Activated B cell treated with CpG ODN at 0.5 μM for 24 hours (primary cell): ENCODE measurements at regions not wholly inside any gene's neighbourhood (a gene's known extent, or its start where the extent isn't known, plus 50 kb on each side); places are given as distances from the start of the nearest gene placed in this dataset.

Experiments used
- ATAC-seq: fragments of 200-7000 bp; cut with Tn5 transposase; one replicate; pipeline ENCODE4 v1.10.0; 2021; ENCODE audit warnings: low read depth, mild to moderate bottlenecking, moderate library complexity
- CTCF ChIA-PET: fragments of 350-600 bp; sonication (Branson Sonifier 250); formaldehyde crosslinking; loops from one replicate; lab custom pipeline; 2021; ENCODE audit warnings: antibody characterized with exemption; lab: Charles Lee
- POLR2A ChIA-PET: fragments of 350-600 bp; sonication (Branson Sonifier 250); formaldehyde crosslinking; loops from one replicate; lab custom pipeline; 2021; ENCODE audit warnings: antibody characterized with exemption; lab: Charles Lee
- DNase-seq: peaks from one replicate; pipeline ENCODE4 v3.0.0; 2022
- H3K27ac Mint-ChIP-seq: one replicate; pipeline ENCODE4 v1.8.0; 2020; ENCODE audit warnings: mixed read lengths
- H3K27me3 Mint-ChIP-seq: one replicate; pipeline ENCODE4 v1.8.0; 2021; ENCODE audit warnings: mixed read lengths
- H3K36me3 Mint-ChIP-seq: one replicate; pipeline ENCODE4 v1.8.0; 2021; ENCODE audit warnings: low read depth, mixed read lengths
- H3K4me1 Mint-ChIP-seq: one replicate; pipeline ENCODE4 v1.8.0; 2021; ENCODE audit warnings: mixed read lengths
- H3K4me3 Mint-ChIP-seq: one replicate; pipeline ENCODE4 v1.8.0; 2020; ENCODE audit warnings: mild to moderate bottlenecking, mixed read lengths
- H3K9me3 Mint-ChIP-seq: one replicate; pipeline ENCODE4 v1.8.0; 2020; ENCODE audit warnings: mixed read lengths
- CTCF ChIP-seq: fragments of 200-600 bp; IDR thresholded peaks from one replicate; pipeline ENCODE4 v1.8.0; 2022; ENCODE audit warnings: antibody characterized with exemption, mild to moderate bottlenecking
- intact Hi-C: fragments of 100-400 bp; cut with micrococcal nuclease; formaldehyde crosslinking; loops from one replicate; pipeline ENCODE4 v1.15.1; 2024

GRCh38 chrX:2552621-2553201 is 51.9 kb upstream of the DHRSX start:
- intact Hi-C loops, result no loop called here
- ATAC-seq (no peak), DNase-seq (no peak)
- Mint-ChIP-seq H3K27me3 (peaks cover 39% of the 10 kb centered on the region), H3K36me3 (no peaks in the 10 kb centered on the region), H3K4me1 (peaks cover 4% of the 10 kb centered on the region), H3K9me3 (peaks cover 3% of the 10 kb centered on the region), H3K4me3 (no peak overlapping the region), H3K27ac (no peak overlapping the region)
- ChIA-PET CTCF (no interaction called here), POLR2A (no interaction called here)
- TF ChIP-seq CTCF, result no peak

- H3K27me3 Mint-ChIP-seq, result peaks cover 26% of the 10 kb centered on the region
Observed at GRCh38 chrX:2550328-2551020, 49.7 kb upstream of the DHRSX start.

More at GRCh38 chrX:2550328-2551020, 49.7 kb upstream of the DHRSX start:
- intact Hi-C loops, result no loop called here
- DNase-seq (no peak), ATAC-seq (no peak)
- ChIA-PET POLR2A (no interaction called here), CTCF (no interaction called here)
- H3K4me1 Mint-ChIP-seq, result peaks cover 4% of the 10 kb centered on the region
- no peak overlapping the region for H3K27ac Mint-ChIP-seq
- no peak overlapping the region for H3K4me3 Mint-ChIP-seq
- TF ChIP-seq CTCF, result no peak
- peaks cover 5% of the 10 kb centered on the region for H3K9me3 Mint-ChIP-seq
- H3K36me3 Mint-ChIP-seq, result no peaks in the 10 kb centered on the region
